Myocyte (in vitro differentiated cells): ENCODE measurements at regions not wholly inside any gene's neighbourhood (a gene's known extent, or its start where the extent isn't known, plus 50 kb on each side); places are given as distances from the start of the nearest gene placed in this dataset.
A peak's percentile ranks its signal among the peaks of the same experiment; 100 is the strongest.
"Not testable (repeated sequence)": the region's sequence is repeated elsewhere in the genome, so short reads cannot be mapped to it uniquely, and the experiment has no call there.

Experiments
- DNase-seq: peaks from one replicate; pipeline ENCODE4 v3.0.0-alpha.2; 2012; ENCODE audit warnings: low read depth

DNA sequence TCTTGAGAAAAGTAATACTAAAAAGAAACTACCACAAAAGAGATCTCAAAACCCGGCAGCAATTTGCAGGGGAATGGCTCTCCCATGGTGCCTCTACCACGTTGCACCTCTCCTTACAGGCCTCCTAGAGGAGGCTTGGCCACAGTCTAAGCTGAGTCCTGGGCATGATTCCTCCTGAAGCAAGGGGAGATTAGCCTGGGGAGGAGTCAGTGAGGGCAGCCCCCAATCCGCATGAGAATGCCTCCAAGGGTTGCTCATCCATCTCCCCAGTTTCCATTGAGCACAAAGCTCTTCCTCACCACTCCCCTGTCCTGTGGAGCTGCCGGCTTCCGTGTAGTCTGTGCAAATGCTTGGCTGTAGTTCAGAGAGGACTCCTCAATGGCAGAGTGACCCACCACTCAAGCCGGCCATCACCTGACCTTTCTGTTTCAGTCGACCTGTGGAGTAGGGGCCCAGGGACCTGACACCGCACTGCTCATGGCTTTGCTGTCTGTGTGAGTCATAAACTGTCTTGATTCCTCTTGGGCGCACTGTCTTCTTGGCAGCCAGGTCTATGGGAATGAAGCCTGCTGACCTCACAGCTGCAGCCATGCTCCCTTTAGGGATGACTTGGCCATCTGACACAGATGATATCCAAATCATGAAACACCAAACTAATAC is 224.2 kb upstream of the SGCG start:
- peak; percentile 66 for DNase-seq

DNA sequence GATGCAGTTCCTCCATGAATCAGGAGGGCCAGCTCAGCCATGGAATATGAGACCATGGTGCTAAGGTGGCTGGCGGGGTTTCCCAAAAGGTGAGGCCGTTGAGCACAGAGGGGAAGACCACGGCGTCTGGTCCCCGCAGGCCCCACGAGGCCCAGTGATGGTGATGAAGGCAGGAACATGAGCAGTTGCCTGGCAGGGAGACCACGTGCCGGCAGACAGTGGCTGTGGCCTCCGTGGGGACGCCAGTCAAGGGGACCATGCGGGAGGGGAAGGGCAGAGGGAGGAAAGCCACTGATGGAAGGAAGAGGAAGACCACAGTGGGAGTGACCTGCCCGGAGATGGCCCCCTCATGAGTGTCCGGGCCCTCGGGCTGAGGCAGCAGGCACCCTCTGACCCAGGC is 220.9 kb upstream of the SGCG start:
- DNase-seq = not testable (repeated sequence)

GRCh38 chr13:22960827-22961226 is 220.0 kb upstream of the SGCG start:
- no peak for DNase-seq

- DNase-seq = not testable (repeated sequence)
Observed at GRCh38 chr13:22961342-22961741, 219.4 kb upstream of the SGCG start.

- DNase-seq = no peak
Observed at GRCh38 chr13:22961835-22962537, 218.8 kb upstream of the SGCG start.

DNA sequence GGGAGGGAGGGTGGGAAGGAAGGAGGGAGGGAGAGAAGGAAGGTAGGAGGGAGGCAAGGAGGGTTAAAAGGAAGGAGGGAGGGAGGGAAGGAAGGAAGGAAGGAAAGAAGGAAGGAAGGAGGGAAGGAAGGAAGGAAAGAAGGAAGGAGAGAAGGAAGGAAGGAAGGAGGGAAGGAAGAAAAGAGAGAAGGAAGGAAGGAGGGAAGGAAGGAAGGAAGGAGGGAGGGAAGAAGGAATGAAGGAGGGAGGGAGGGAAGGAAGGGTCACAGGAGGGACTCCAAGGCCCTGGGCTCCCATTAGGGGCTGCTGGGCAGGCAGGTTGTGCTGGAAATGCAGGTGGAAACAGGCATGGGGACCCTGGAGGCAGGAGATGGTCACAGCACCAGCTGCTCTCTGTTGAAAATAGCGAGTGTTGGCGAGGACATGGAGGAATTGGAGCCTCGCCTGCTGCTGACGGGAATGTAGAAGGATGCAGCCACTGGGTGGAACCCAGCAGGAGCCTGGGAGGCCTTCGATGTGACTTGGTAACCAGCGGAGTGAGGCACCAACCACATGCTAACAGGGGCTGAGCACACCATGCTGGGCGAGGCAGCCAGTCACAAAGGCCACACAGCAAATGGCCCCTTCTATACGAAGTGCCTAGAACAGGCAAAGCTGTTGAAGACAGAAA is 217.3 kb upstream of the SGCG start:
- peak; percentile 50 for DNase-seq

DNA sequence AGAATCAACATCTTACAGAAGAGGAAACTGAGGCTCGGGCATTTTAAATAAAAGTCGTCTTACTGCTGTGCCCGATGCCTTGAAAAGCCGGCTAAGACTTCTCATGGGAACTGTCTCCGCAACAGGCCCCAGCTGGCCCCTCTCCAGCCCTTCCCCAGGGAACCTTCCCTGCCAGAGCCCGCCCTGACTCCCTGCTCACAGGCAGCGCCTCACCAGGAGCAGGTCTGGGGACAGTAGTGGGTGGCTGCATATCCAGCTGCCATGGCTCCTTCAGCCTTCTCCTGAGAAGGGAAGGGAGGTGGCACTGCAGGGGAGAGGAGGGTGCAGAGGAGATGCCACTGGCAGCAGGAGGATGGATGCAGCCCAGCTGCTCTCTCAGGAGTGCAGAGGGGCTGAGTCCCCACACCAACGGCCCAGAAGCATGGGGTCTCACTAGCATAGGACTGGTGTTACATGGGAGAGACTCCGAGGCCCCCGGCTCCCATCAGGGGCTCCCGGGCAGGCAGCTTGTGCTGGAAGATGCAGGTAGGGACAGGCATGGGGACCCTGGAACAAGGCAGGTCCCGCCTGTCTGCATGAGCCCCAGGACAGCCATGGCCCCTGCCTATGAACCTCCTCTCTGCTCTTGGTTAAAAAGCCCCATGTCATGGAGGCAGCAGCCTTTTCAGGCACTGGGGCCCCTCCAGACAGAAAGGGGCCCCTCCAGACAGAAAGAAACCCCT is 216.4 kb upstream of the SGCG start:
- DNase-seq = no peak

DNA sequence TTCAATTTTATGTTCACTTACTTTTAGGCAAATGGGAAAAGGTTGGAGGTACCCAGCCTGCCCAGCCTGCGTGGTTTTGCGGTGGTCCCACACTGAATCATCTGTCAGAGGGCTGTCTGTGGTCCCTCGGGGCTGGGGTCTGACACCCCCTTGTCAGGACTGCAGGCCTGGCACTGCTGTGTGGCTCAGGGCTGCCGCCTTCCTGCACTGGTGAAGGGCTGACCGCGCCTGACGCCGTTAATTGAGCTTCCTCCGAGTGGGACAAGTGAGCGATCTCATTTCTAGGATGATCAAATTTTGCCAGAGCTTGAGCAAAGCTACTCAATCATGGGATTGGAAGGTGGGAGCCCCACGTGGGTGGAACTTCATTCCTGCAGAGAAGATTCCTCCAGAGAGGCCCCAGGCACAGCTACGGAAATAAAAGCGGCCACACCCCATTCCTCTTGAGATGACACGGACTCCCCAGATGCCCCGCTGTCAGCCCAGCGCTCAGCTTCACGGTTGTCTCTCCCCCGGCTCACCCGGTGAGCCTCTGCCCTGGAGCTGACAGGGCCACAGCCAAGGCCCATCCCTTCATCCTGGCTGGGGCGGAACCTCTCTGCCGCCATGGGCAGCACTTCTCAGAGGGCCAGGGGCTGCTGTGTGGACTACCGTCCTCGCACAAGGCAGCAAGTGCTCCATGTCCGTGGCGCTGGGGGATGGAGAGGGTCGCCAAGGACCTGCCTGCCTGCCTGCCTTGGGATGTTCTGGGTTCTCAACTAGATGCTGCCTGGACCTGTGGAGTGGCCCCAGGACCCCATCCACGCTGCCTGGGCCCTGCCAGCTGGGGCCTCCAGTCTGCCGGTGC is 215.5 kb upstream of the SGCG start:
- DNase-seq = peak; percentile 5

- not testable (repeated sequence) for DNase-seq
Observed at GRCh38 chr13:22965858-22966239, 214.9 kb upstream of the SGCG start.

- not testable (repeated sequence) for DNase-seq
Observed at GRCh38 chr13:22966753-22967152, 214.0 kb upstream of the SGCG start.

DNA sequence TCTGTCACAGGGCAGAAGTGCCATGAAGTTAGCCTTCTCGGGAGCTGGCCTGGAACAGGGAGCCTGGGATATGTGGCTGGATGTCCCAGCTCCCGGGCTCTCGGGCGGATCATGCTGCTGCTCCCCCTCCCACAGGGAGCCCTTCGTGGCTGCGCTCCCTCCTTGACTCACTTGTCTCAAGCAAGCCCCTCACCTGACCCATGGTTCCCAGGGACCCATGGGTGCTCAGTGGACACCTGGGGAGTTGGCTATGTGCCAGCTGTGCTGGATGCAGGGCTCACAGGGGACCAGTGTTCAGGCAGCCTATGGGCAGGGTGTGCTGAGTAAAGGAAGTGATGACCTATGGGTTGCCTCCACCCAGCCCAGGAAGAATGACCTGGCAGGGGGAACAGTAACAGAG is 213.1 kb upstream of the SGCG start:
- no peak for DNase-seq

GRCh38 chr13:22979952-22980351 is 200.8 kb upstream of the SGCG start:
- no peak for DNase-seq

DNA sequence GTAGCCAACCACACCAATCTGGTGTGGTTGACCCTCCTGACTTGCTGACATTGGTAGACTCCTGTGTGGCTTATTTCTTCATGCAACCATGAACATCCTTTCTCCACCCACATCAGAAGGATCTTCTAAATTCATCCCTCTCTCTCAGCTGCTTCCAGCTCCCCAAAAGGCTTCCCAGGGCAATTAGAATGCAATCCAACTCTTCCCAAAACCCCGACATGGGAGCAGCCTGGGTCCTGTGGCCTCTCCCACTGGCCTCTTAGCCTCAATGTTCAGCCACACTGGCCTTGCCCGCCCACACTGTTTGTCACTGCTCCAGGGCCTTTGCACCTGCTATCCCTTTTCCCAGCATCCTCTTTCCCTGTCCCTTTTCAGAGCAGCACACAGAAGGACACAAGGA is 199.8 kb upstream of the SGCG start:
- DNase-seq = peak; percentile 82

GRCh38 chr13:22993148-22993547 is 187.6 kb upstream of the SGCG start:
- DNase-seq = no peak

GRCh38 chr13:23003446-23003845 is 177.3 kb upstream of the SGCG start:
- DNase-seq = no peak

DNA sequence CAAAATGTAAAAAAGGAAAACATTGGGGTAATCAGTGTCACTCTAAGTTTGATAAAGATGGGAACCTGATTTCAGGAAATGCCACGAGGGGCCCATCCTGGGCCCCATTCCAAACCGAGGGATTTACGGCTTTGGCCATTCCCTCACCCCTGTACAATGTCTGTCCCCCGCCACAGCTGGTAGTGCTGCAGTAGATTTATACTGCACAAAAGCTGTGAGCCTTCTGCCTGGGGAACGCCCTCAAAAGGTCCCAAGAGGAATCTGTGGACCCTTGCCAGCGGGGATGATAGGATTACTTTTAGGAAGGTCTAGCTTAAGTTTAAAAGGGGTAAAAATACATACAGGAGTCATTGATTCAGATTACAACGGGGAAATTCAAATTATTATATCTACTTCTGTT is 173.4 kb upstream of the SGCG start:
- DNase-seq = peak; percentile 69

DNA sequence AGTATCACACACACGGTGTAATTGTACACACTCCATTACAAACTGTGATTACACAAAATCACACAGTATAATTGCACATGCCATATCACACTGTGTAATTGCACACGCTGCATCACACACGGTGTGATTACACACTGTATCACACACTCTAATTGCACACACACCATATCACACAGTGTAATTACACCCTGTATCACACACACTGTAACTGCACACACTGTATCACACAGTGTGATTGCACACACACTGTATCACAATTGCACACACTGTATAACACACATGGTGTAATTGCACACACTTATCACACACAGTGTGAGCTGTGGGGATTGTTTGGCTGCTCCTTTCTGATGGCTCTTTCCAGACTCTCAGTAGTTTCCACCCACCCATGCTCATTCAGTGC is 162.6 kb upstream of the SGCG start:
- no peak for DNase-seq

GRCh38 chr13:23020246-23020843 is 160.4 kb upstream of the SGCG start:
- DNase-seq = peak; percentile 67

DNA sequence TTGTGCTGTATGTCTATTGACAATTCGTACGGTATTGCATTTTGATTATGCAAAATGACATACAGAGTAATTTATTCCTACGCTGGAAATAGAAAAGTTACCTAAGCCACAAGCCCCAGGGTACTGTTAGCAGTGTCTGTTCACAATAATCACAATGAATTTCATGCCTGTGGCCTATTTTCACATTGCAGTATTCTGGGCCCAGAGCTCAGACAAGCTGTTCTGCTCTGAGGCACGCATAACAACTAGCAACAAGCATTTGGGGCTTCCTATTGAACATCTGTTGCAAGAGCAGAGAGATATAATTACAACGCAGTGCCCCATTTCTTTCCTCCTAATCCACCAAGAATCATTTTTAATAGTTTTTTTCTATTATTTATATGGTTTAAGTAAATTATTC is 158.9 kb upstream of the SGCG start:
- DNase-seq = no peak

DNA sequence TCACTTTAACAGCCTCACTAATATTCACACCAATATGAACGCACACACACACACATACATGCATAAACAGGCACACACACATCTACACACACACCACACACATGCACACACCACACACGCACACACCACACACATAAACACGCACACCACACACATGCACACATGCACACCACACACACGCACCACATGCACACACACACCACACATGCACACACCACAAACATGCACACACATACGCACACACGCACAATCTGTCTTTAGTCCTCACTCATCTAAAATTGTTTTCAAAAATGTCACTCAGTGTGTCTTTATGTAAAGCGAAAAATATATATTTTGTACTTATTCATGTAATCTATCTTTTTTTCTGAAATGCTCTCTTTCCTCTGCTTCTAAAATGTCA is 158.1 kb upstream of the SGCG start:
- no peak for DNase-seq
